ENCODE measurements at regions not wholly inside any gene's neighbourhood (a gene's known extent, or its start where the extent isn't known, plus 50 kb on each side); places are given as distances from the start of the nearest gene placed in this dataset.
"Not testable (repeated sequence)": the region's sequence is repeated elsewhere in the genome, so short reads cannot be mapped to it uniquely, and the experiment has no call there.

GRCh38 chr16:46381344-46381743 lies 239.8 kb downstream of the SHCBP1 start:
- not testable (repeated sequence) for TF ChIP-seq EZH2 (IDR thresholded peaks at IDR 0.05; ENCODE audit: borderline replicate concordance); CTCF (IDR thresholded peaks at IDR 0.05; ENCODE audit: poor library complexity); EZH2phosphoT487 (IDR thresholded peaks at IDR 0.05; ENCODE audit: low read depth, severe bottlenecking, unreplicated experiment)

Measured in hepatocyte (in vitro differentiated cells).